AG10803 (cell line): ENCODE measurements at regions not wholly inside any gene's neighbourhood (a gene's known extent, or its start where the extent isn't known, plus 50 kb on each side); places are given as distances from the start of the nearest gene placed in this dataset.
"Not testable (repeated sequence)": the region's sequence is repeated elsewhere in the genome, so short reads cannot be mapped to it uniquely, and the experiment has no call there.

Experiments used
- DNase-seq: peaks from one replicate; pipeline ENCODE4 v3.0.0; 2010; ENCODE audit warnings: low read depth
- H3K4me3 ChIP-seq: 2 replicates; pipeline ENCODE4 v1.5.1; 2011; ENCODE audit warnings: mild to moderate bottlenecking, low read length, control low read depth
- CTCF ChIP-seq: conservative IDR thresholded peaks from 2 replicates; pipeline ENCODE4 v1.5.1; 2011; ENCODE audit warnings: mild to moderate bottlenecking, low read length, control low read depth, inconsistent platforms

GRCh38 chr13:64697226-64697625 is 2532.9 kb downstream of the PCDH9 start:
- H3K4me3 ChIP-seq: no peak overlapping the region
- DNase-seq: no peak
- no peak for TF ChIP-seq CTCF

GRCh38 chr13:64688893-64689677 is 2541.1 kb downstream of the PCDH9 start:
- peak; percentile 11 for DNase-seq
- TF ChIP-seq CTCF: no peak
- H3K4me3 ChIP-seq: no peak overlapping the region

GRCh38 chr13:64686536-64686935 is 2543.6 kb downstream of the PCDH9 start:
- DNase-seq, H3K4me3 ChIP-seq: not testable (repeated sequence)

- DNase-seq: peak; percentile 8
- no peak overlapping the region for H3K4me3 ChIP-seq
- TF ChIP-seq CTCF: no peak
These were observed 2545.3 kb downstream of the PCDH9 start for GRCh38 chr13:64684685-64685431.

GRCh38 chr13:64684108-64684507 is 2546.0 kb downstream of the PCDH9 start:
- no peak overlapping the region for H3K4me3 ChIP-seq
- no peak for TF ChIP-seq CTCF
- no peak for DNase-seq

GRCh38 chr13:64680739-64681138 is 2549.4 kb downstream of the PCDH9 start:
- no peak for TF ChIP-seq CTCF
- H3K4me3 ChIP-seq: no peak overlapping the region
- no peak for DNase-seq

- no peak for TF ChIP-seq CTCF
- no peak overlapping the region for H3K4me3 ChIP-seq
- peak; percentile 64 for DNase-seq
These were observed 2554.8 kb downstream of the PCDH9 start for GRCh38 chr13:64675255-64675892.
